Activated T-helper 2 cell treated with anti-CD3 and anti-CD28 coated beads, Interferon-gamma antibody, Interleukin-2, Interleukin-4, amounts not matched to agents 10 μg/mL and 5 μg/mL and 100 μg/mL, durations not matched to agents 14 hours and 24 hours and 36 hours (primary cell): ENCODE measurements at regions not wholly inside any gene's neighbourhood (a gene's known extent, or its start where the extent isn't known, plus 50 kb on each side); places are given as distances from the start of the nearest gene placed in this dataset.
"Not testable (repeated sequence)": the region's sequence is repeated elsewhere in the genome, so short reads cannot be mapped to it uniquely, and the experiment has no call there.

Experiments used
- DNase-seq: peaks from one replicate; pipeline ENCODE4 v3.0.0; 2021; ENCODE audit warnings: low spot score
- H3K27ac Mint-ChIP-seq: one replicate; pipeline ENCODE4 v1.8.0; 2021; ENCODE audit warnings: mixed read lengths
- H3K27me3 Mint-ChIP-seq: one replicate; pipeline ENCODE4 v1.8.0; 2021; ENCODE audit warnings: low read depth, mixed read lengths
- H3K36me3 Mint-ChIP-seq: one replicate; pipeline ENCODE4 v1.8.0; 2021; ENCODE audit warnings: low read depth, mixed read lengths
- H3K4me1 Mint-ChIP-seq: one replicate; pipeline ENCODE4 v1.8.0; 2021; ENCODE audit warnings: low read depth, mixed read lengths
- H3K4me3 Mint-ChIP-seq: one replicate; pipeline ENCODE4 v1.8.0; 2021; ENCODE audit warnings: low read depth, mild to moderate bottlenecking, moderate library complexity, mixed read lengths
- H3K9me3 Mint-ChIP-seq: one replicate; pipeline ENCODE4 v1.8.0; 2021; ENCODE audit warnings: mixed read lengths
- intact Hi-C: fragments of 100-400 bp; cut with micrococcal nuclease; formaldehyde crosslinking; loops from one replicate; pipeline ENCODE4 v1.15.1; 2023

DNA sequence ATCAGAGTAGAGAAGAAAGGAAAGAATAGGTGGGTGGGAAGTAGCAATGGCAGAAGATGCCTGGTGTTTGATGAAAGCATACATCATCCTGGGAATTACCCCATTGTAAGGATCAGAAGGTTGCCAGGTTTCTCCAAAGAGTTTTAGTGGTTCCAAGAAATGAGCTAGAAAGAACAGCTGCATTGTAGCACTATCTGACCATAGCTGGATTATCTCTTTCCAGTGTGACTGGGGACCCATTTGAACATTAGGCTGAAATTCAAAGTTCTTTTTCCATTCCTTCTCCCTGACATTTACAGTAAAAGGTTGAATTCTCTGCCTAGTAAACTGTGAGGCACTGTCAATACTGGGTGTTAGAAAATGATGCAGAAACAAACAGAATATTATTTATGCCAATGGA is 244.4 kb downstream of the GALC start:
- H3K36me3 Mint-ChIP-seq, result no peaks in the 10 kb centered on the region
- no peak overlapping the region for H3K4me3 Mint-ChIP-seq
- no peaks in the 10 kb centered on the region for H3K27me3 Mint-ChIP-seq
- DNase-seq, result no peak
- no peaks in the 10 kb centered on the region for H3K9me3 Mint-ChIP-seq
- no peak overlapping the region for H3K27ac Mint-ChIP-seq
- intact Hi-C loops, result no loop called here
- no peaks in the 10 kb centered on the region for H3K4me1 Mint-ChIP-seq

DNA sequence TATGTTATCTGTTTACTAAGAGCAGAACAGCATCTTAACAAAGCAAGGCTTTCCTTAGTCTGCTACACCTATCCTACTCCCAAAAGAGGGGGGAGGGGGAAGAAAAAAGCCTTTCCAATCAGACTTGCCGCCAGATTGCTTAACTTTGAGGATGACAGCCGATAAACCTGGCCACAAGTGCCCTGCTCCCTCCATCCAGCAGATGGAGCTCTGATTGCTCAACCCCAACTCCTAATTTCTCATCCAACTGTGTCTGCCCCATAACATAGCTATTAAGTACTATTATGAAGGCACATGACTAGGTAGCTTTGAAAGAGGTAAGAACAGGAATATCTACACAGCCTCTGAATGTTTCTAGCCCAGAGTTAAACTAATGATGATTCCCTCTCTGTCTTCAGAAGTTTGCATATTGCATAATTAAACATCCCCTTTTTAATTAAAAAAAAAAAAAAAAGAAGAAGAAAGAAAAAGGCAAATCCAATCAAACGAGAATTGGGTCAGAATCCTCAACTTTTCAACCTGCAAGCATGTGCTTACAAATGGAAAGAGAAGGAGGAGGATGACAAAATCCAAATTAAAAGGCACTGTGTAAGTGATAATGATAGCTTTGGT is 247.4 kb downstream of the GALC start:
- no peak overlapping the region for H3K4me3 Mint-ChIP-seq
- DNase-seq, result no peak
- H3K4me1 Mint-ChIP-seq, result no peaks in the 10 kb centered on the region
- intact Hi-C loops, result no loop called here
- H3K27ac Mint-ChIP-seq, result no peak overlapping the region
- H3K36me3 Mint-ChIP-seq, result no peaks in the 10 kb centered on the region
- no peaks in the 10 kb centered on the region for H3K9me3 Mint-ChIP-seq
- H3K27me3 Mint-ChIP-seq, result no peaks in the 10 kb centered on the region

DNA sequence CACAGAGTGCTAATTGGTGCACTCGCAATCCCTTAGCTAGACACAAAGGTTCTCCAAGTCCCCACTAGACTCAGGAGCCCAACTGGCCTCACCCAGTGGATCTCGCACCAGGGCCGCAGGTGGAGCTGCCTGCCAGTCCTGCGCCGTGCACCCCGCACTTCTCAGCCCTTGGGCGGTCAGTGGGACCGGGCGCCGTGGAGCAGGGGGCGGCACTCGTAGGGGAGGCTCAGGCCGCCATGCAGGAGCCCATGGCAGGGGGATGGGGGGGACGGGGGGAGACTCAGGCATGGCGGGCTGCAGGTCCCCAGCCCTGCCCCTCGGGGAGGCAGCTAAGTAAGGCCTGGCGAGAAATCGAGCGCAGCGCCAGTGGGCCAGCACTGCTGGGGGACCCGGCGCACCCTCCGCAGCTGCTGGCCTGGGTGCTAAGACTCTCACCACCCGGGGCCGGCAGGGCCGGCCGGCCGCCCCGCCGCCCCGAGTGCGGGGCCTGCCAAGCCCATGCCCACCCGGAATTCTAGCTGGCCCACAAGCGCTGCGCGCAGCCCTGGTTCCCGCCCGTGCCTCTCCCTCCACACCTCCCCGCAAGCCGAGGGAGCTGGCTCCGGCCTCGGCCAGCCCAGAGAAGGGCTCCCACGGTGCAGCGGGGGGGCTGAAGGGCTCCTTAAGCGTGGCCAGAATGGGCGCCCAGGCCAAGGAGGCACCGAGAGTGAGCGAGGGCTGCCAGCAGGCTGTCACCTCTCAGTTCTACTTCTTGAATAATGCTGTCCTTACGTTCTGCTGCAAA is 258.2 kb downstream of the GALC start:
- intact Hi-C loops, H3K9me3 Mint-ChIP-seq, H3K27ac Mint-ChIP-seq: not testable (repeated sequence)

DNA sequence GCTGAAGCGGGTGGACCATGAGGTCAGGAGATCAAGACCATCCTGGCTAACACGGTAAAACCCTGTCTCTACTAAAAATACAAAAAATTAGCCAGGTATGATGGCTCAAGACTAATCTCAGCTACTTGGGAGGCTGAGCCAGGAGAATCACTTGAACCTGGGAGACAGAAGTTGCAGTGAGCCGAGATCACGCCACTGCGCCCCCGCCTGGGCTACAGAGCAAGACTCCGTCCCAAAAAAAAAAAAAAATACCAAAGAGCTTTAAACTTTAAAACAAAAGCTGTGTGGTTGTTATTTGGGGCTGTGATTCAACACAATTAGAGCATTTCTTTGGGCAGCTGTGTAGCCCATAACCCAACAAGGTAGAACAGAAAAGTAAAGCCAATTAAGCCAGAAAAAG is 259.9 kb downstream of the GALC start:
- DNase-seq, H3K9me3 Mint-ChIP-seq, H3K4me1 Mint-ChIP-seq, intact Hi-C loops, H3K36me3 Mint-ChIP-seq, H3K27ac Mint-ChIP-seq, H3K27me3 Mint-ChIP-seq, H3K4me3 Mint-ChIP-seq: not testable (repeated sequence)

More for the DNA sequence above, 258.2 kb downstream of the GALC start:
- not testable (repeated sequence) for H3K27me3 Mint-ChIP-seq, H3K4me1 Mint-ChIP-seq, H3K4me3 Mint-ChIP-seq, DNase-seq, H3K36me3 Mint-ChIP-seq

DNA sequence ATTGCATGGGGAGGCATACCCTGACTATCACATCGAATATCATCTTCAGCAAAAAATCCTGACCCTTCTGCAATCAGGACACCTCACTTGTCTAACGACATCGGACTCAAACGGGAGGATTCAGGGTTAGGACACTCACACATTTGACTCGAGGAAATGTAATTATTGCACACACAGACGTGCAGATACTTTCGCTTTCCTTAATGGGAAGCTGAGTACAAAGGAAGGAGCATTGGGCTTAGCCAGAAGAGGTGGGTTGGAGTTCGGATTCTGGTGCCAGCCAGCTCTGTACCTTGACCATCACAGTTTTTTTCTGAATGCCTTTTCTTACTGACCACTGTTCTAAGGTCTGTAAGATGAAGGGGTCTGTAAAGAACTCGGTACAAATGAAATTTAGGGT is 260.4 kb downstream of the GALC start:
- intact Hi-C loops, result no loop called here
- no peak for DNase-seq
- H3K9me3 Mint-ChIP-seq, result no peaks in the 10 kb centered on the region
- H3K4me1 Mint-ChIP-seq, result no peaks in the 10 kb centered on the region
- no peak overlapping the region for H3K27ac Mint-ChIP-seq
- no peaks in the 10 kb centered on the region for H3K36me3 Mint-ChIP-seq
- H3K4me3 Mint-ChIP-seq, result no peak overlapping the region
- no peaks in the 10 kb centered on the region for H3K27me3 Mint-ChIP-seq

DNA sequence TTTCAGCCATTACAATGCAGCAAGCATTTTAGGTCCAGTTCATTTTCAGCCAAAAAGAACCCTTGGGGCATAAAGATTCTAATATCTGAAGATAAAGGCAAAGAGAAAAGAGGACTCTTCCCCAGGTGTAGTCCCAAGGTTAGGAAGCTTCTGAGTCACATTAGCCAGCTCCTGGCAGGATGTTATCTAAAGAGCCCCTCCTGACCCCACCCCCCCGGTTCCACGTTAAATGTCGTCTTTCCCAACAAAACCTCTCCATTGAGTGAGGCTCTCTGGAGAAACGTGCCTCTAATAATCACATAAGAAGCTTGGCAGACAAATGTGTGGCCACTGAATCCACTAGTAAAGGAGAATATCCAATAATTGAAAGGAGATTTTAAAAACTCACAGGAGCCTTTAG is 267.7 kb downstream of the GALC start:
- intact Hi-C loops, result no loop called here
- Mint-ChIP-seq H3K9me3 (no peaks in the 10 kb centered on the region), H3K36me3 (no peaks in the 10 kb centered on the region), H3K4me1 (no peaks in the 10 kb centered on the region), H3K27me3 (no peaks in the 10 kb centered on the region), H3K27ac (no peak overlapping the region), H3K4me3 (no peak overlapping the region)
- no peak for DNase-seq

DNA sequence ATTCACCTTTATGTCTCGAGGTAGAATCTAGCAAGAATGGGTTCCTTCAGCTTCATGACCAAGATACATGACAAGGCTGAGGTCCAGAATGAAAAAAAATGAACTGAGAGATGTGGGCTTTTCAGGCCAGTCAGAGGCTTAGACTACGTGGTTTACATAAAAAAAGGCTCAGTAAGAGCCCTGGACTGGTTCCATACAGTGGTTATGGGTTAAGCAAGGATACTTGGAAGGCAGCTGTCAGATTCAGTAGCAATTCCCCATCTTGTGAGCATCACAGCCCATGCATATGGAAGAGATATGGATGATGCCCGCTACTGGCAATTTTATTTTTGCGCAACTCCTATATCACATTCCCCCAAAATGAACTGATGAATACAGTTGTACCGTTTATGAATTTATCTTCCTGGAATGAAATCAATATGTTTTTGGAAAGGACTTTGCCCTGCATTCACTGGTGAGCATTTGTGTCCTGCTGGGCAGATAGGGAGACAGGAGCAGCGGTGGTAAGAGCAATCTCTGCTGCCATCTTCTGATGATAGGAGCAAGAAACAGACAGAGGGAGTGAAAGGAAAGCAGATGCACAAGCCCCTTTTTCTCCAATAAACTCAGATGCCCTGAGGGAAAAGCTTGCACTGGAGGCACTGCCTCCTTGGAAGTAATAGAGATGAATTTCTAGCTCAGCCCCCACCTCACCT is 280.4 kb downstream of the GALC start:
- Mint-ChIP-seq H3K36me3 (no peaks in the 10 kb centered on the region), H3K27me3 (no peaks in the 10 kb centered on the region), H3K4me1 (no peaks in the 10 kb centered on the region), H3K9me3 (no peaks in the 10 kb centered on the region), H3K27ac (no peak overlapping the region), H3K4me3 (no peak overlapping the region)
- no peak for DNase-seq
- intact Hi-C loops, result no loop called here

DNA sequence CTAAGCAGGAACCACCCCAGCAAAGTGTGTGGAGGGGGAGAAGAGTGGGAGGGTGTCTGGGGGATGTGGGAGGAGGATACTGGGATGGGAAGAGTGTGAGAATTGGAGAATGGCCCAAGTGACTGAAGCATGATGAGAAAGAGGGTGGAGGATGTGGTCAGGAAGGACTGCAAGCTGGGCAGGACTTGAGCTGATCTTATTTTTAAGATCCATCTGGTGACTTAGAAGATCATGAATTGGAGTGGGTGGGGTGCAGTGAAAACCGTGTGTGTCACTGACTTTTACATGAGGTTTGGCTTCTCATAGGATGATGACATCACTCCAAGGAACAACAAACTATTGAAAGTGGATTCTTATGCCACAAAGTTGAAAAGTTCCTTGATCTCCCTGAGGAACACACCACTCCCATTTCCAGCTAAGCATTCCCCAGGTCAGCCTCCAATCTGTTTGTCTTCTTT is 287.5 kb downstream of the GALC start:
- Mint-ChIP-seq H3K27ac (no peak overlapping the region), H3K4me3 (no peak overlapping the region), H3K9me3 (no peaks in the 10 kb centered on the region), H3K36me3 (no peaks in the 10 kb centered on the region), H3K27me3 (no peaks in the 10 kb centered on the region), H3K4me1 (no peaks in the 10 kb centered on the region)
- intact Hi-C loops, result no loop called here
- DNase-seq, result no peak

DNA sequence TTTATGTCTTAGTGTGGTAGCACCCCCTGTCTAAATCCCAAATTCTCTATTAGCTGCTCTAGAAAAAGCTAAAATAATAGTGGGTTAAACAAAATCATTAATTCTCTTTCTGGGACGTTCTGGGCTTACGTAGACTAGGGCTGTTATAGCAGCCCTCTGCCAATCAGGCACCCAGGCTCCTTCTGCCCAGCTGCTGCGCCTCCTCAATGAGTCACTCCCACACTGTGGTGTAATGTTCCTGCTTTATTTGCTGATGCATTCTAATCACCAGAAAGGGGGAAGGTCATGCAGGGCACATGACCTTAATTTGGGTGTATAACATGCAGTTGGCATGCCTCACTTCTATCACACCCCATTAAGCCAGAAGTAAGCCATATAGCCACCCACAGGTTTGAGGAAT is 294.5 kb downstream of the GALC start:
- Mint-ChIP-seq H3K9me3 (no peaks in the 10 kb centered on the region), H3K27ac (no peak overlapping the region), H3K4me1 (no peaks in the 10 kb centered on the region), H3K4me3 (no peak overlapping the region), H3K27me3 (no peaks in the 10 kb centered on the region), H3K36me3 (no peaks in the 10 kb centered on the region)
- no peak for DNase-seq
- intact Hi-C loops, result no loop called here

DNA sequence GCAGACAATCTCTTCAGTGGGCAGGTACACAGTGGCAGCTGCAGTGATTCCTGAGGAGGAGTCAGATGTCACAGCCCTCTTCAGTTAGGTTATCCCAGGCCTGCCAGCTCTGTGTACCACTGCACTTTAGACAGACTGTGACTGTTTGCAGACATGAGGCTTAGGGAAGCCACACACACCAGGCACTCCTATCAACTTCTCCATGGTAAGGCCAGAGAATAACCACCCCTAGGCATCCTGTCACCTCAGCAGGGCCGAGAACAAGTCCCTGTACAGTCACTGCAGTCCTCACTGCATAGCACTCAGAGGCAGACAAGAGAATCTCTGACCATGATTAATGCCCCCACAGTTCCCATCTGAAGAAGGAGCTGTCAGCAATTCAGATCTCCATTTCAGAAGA is 296.5 kb downstream of the GALC start:
- H3K27me3 Mint-ChIP-seq, result no peaks in the 10 kb centered on the region
- no peak overlapping the region for H3K4me3 Mint-ChIP-seq
- DNase-seq, result no peak
- intact Hi-C loops, result no loop called here
- H3K9me3 Mint-ChIP-seq, result no peaks in the 10 kb centered on the region
- H3K27ac Mint-ChIP-seq, result no peak overlapping the region
- H3K36me3 Mint-ChIP-seq, result no peaks in the 10 kb centered on the region
- H3K4me1 Mint-ChIP-seq, result no peaks in the 10 kb centered on the region

DNA sequence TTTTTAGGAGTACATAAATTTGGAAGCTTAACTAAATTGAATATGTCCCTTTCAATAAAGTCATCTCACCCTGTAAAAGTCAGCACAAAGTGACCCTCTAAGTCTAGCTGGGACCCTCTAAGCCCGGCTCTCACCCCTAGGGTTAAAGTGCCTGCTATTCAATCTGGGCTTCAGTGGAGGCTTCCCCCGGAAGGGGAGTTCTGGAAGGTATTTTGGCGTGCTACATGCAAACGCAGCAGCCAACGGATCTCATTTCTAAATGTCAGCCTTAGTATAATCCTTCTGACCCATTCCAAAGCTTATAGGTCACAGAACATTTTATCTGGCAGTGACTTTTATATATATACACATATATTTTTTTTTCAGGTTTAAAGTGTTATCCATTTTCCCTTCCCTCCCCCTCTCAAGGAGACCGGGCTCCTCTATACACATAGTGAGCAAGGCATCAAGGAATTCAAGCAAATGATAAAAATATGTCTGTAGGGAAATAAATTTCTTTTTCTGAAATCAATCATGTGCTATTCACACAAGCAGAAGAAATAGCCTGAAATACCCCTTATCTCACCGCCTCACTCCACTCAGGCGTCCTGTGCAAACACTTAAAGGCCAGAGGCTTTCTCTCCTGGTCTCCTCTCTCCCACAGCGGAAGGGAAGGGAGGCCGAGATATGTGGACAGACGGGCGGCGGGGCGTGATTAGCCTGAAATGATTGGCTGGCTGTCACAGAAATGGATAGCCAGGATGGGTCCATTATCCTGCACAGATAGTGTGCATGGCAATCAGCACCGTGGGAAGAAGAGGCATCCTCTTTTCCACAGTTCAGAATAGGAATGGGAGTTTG is 301.7 kb downstream of the GALC start:
- DNase-seq, result no peak
- no peaks in the 10 kb centered on the region for H3K36me3 Mint-ChIP-seq
- intact Hi-C loops, result no loop called here
- no peak overlapping the region for H3K27ac Mint-ChIP-seq
- no peak overlapping the region for H3K4me3 Mint-ChIP-seq
- H3K27me3 Mint-ChIP-seq, result no peaks in the 10 kb centered on the region
- H3K4me1 Mint-ChIP-seq, result no peaks in the 10 kb centered on the region
- no peaks in the 10 kb centered on the region for H3K9me3 Mint-ChIP-seq

DNA sequence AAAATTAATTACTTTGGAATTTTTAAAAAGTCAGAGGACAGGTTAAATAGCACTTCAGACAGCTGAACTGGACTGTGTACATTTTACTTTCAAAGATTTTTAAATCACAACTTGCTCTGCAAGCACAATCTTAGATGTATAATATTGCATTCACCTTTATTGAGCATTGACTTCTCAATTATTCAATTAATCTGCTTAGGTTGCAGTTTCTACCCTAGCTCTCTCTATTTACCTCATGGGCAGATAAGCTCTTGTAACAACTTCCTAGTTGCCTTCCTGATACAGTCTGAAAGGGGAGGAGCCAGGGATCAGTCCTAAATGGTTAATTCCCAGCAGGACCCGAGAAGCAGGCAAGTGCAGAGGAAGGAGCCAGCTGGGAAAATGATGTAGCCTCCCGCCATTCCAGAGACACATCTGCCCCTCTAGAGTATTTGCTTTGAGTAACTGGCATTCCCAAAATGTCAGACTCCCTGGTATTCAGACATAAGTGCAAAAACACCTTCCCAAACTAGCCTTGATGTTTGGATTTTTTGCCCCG is 302.8 kb downstream of the GALC start:
- H3K27me3 Mint-ChIP-seq, result no peaks in the 10 kb centered on the region
- H3K9me3 Mint-ChIP-seq, result no peaks in the 10 kb centered on the region
- DNase-seq, result no peak
- H3K4me3 Mint-ChIP-seq, result no peak overlapping the region
- no peak overlapping the region for H3K27ac Mint-ChIP-seq
- H3K36me3 Mint-ChIP-seq, result no peaks in the 10 kb centered on the region
- no peaks in the 10 kb centered on the region for H3K4me1 Mint-ChIP-seq
- intact Hi-C loops, result no loop called here
